Cortex of kidney (tissue), 1 donor: ENCODE measurements at regions not wholly inside any gene's neighbourhood (a gene's known extent, or its start where the extent isn't known, plus 50 kb on each side); places are given as distances from the start of the nearest gene placed in this dataset.
A peak's percentile ranks its signal among the peaks of the same experiment; 100 is the strongest.

Experiments
- DNase-seq: peaks from one replicate; lab custom pipeline; 2025; lab: John Stamatoyannopoulos, UW

- DNase-seq = no peak
These were observed 79.5 kb downstream of the IRF2BPL start for GRCh38 chr14:76948976-76949375.

- no peak for DNase-seq
These were observed 80.1 kb downstream of the IRF2BPL start for GRCh38 chr14:76948213-76948947.

GRCh38 chr14:76947838-76948184 lies 80.7 kb downstream of the IRF2BPL start:
- DNase-seq = no peak

- DNase-seq = peak; percentile 33
These were observed 81.2 kb downstream of the IRF2BPL start for GRCh38 chr14:76947078-76947837.

GRCh38 chr14:76946753-76947077 lies 81.8 kb downstream of the IRF2BPL start:
- no peak for DNase-seq

DNA sequence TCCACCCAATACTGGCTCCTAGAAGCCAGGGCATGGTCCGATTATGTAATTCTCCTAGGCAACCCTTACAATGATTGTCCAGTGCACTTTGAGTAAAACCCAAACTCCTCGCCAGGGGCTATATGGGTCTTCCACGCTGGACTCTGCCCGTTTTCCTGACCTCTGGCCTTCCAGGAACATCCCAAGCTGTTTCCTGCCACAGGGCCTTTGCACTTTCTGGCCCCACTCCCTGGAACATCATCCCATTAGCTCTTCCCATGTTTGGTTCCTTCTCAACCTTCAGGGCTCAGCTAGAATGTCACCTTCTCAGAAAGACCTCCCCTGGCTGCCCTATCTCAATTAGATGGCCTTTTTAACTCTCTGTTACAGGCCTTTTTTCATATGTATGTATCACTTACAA lies 85.4 kb downstream of the IRF2BPL start:
- DNase-seq = no peak

DNA sequence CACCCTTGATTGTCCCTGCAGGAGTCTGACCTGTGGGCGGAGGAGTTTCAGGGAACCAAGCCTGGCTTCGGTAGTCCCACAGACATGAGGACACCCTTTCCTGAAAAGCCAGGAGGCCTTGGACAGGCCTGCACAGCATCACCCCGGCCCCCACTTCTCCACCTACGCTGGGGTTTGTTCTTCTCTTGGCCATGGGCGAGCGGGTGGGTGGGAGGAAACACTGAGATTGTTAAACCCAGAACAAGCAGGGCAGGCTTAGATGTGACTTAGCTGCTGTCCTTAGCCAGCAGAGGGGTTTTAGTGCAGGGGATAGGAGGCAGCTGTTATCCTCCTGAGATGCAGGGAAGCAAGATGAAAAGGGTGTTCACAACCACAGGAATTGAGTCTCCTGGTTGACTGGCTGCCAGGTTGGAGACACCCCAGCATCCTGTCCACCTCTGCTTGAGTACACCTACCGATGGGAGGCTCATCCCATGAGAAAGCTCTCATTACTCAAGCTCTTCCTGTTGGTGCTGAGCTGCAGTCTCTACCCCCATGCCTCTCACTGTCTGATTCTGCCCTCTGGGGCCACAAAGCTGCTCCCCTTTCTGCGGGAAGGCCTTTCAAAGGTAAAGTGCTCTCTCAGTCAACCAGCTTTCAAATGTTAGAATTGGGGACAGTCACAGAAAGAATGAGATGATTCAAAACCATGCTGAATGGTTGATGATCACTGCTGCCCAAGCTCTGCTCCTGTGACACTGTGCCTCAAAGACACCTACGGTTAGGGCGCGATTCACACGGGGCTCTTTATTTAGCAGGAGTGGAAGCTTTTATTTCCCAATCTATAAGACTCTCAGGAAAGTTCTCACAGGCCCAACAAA lies 86.3 kb downstream of the IRF2BPL start:
- DNase-seq = no peak

DNA sequence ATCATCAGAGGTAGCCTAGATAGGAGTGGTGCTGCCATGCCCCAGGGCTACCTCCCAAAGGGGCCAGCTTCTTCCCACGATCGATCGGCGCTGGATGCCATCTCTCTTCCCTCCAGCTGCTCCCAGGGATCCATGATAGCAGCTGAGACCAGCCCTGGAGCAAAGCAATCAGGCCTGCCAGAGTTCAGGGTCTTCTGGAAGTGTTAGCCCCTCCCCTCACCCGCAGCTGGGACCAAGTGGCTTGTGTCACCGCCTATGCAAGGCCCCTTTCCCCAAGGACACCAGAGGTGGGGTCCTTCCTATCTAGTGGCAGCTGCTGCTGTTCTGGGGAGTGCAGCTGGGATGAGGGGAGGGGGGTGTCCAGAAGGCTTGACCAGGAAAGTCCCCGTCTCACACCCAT lies 87.0 kb downstream of the IRF2BPL start:
- no peak for DNase-seq

DNA sequence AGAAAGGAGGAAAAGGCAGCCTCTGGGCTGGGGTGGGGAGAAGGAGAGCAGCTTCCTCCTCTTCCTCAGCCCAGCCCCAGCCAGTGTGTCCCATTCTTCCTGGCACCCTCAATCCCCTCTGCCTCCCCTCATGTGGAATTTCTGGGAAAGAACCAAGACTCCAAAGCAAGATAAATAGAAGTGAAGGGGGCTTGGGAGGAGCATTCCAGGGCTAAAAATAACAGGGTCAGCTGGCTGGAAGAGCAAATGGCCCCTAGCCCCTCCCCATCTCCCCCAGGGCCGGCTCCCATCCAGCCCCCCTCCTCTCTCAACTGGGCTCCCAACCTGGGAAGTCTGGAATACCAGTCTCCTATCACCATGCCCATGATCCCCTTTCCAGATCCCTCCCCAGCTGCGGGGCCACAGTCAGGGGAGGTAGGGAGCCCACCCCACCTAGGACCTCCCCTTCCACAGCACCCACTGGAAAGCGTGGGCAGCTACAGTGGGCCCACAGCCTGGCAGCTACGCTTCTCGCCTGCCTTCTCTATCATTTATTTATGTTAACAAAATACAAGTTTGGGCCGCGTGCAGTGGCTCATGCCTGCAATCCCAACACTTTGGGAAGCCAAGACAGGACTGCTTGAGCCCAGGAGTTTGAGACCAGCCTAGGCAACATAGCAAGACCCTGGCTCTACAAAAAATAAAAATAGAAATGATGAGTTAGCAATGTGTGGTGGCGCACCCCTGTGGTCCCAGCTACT lies 88.3 kb downstream of the IRF2BPL start:
- no peak for DNase-seq

DNA sequence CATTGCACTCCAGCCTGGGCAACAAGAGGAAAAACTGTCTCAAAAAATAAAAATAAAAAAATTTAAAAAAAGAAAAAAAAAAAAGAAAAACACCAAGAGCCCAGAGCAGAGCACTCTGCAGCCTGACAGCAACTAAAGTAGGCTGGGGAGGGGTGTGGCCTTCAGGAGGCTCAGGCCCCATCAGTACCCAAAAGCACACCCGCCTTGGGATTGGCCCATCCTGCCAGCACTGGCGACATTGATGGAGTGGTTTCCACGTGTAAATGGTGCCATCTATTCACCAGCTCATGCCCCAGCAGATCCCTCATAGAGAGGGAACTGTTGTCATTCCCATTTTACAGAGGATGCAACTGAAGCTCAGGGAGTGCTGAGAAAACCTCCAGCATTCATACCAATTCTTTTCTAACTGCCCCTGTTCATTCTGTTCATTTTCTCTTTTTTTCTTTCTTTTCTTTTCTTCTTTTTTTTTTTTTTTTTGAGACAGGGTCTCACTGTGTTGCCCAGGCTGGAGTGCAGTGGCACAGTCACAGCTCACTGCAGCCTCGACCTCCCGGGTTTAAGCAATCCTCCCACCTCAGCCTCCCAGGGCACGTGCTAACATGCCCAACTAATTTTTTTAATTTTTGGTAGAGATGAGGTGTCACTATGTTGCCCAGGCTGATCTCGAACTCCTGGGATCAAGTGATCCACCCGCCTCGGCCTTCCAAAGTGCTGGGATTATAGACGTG lies 89.3 kb downstream of the IRF2BPL start:
- no peak for DNase-seq

DNA sequence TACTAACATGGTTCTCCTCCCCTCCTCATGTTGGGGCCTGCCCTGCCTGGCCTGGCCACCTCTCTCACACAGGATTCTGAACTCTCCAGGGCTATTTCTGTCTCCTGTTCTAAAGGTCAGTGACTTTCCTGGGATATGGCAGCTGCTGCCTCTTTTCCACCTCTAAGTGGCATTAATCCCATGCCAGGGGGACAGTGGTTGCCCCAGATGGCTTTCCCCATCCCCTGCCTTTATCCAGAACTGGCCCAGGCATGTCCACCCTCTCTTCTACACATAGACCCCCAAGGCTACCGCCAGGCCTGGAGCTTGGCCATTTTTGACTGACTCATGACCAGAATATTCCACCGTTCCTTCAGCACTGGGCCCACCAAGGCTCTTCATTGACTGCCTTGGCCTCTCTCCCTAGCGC lies 90.4 kb downstream of the IRF2BPL start:
- DNase-seq = no peak

DNA sequence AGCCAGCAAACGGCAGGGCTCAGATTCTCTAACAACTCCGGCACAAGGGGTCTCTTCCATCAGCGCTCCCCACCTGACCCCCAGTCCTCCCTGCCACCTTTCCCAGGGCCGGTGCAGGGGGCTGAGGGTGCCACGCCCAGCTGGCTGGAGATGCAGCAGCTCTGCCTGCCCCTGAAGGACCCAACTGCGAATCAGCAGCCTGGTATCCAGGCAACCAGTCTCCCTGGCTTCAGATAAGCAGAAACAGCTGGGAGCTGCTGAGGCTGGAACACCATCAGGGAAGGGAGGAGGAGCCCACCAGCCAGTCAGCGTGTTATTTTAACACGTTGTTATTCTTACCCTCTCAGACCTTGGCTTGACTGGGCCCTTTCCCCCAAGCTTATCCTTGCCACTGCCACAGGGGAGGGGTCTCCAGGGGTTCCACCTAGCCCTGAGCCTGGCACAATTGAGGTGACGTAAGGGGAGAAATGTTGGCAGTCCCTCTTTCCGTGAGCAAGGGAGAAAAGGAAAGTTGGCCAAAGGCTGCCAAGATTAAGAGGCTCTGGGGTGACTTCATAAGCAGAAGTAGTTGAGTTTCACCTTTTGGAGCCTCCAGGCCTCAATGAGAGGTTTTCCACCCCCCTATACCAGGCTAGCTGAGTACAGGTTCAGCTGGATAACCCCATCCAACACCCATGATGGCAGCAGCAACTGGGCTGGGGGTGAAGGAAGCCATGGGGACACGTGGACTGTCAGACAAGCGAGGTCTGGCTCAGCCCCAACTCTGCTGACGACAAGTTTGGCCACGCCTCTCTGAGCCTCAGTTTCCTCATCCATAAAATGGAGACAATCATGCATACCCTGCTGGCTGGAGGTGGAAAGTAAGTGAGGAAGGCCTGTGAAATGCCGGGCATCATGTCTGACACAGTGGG lies 91.1 kb downstream of the IRF2BPL start:
- no peak for DNase-seq

GRCh38 chr14:76936483-76936882 lies 92.0 kb downstream of the IRF2BPL start:
- DNase-seq = no peak

- no peak for DNase-seq
These were observed 95.0 kb downstream of the IRF2BPL start for GRCh38 chr14:76933515-76933914.

GRCh38 chr14:76931631-76932402 lies 96.7 kb downstream of the IRF2BPL start:
- no peak for DNase-seq

DNA sequence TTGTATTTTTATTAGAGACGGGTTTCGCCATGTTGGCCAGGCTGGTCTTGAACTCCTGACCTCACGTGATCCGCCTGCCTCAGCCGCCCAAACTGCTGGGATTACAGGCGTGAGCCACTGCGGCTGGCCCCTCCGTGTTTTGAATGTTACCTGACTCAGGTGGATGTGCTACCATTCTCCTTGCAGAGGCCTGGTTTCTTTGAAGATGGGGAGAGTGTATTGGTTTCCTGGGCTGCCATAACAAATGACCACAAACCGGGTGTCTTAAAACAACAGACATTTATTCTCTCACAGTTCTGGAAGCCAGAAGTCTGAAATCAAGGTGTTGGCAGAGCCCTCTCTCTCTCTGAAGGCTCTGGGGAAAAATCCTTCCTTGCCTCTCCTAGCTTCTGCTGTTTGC lies 98.0 kb downstream of the IRF2BPL start:
- DNase-seq = no peak

DNA sequence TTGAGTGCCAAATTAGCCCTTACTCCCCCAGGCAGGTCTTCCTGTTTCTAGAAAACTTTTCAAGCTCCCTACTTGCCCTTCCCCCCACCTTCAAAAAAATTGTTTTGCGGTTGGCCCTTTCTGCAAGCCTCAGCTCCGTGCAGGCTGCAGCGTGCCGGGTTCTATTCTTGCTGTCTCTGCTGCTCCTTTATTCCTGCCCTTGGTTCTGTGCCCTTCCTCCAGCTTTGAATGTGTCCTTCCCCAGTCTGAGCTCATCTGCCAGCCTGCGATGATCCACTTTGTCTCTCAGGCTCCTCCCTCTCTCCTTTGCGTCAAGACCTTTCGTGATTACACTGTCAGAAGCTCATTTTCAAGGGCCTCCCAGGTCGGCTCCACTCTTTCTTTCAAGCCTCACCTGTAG lies 98.6 kb downstream of the IRF2BPL start:
- DNase-seq = no peak

GRCh38 chr14:76927971-76928700 lies 100.4 kb downstream of the IRF2BPL start:
- DNase-seq = no peak
